Suprapubic skin (tissue), 3 donors: ENCODE measurements at regions not wholly inside any gene's neighbourhood (a gene's known extent, or its start where the extent isn't known, plus 50 kb on each side); places are given as distances from the start of the nearest gene placed in this dataset.

Experiments
- EP300 ChIP-seq: sonication (generic); formaldehyde crosslinking; IDR thresholded peaks from one replicate; pipeline ENCODE4 v1.6.1; 2017; ENCODE audit warnings: antibody characterized with exemption
- POLR2A ChIP-seq, 2 donors: fragments of 450-650 bp; IDR thresholded peaks; one replicate each; pipeline ENCODE4 v1.6.1; 2017; ENCODE audit warnings: antibody characterized with exemption in 2 of 2, mild to moderate bottlenecking in 2 of 2, moderate library complexity in 2 of 2
- TF ChIP-seq, protein P1 (sequence below), 2 donors: fragments of 200-600 bp in 1 of 2; fragments of 450-650 bp in 1 of 2; sonication (generic) in 1 of 2; IDR thresholded peaks; one replicate each; pipeline ENCODE4 v1.5.1; 2016 to 2019; ENCODE audit warnings: antibody characterized with exemption in 2 of 2, mild to moderate bottlenecking in 1 of 2, moderate library complexity in 1 of 2

DNA sequence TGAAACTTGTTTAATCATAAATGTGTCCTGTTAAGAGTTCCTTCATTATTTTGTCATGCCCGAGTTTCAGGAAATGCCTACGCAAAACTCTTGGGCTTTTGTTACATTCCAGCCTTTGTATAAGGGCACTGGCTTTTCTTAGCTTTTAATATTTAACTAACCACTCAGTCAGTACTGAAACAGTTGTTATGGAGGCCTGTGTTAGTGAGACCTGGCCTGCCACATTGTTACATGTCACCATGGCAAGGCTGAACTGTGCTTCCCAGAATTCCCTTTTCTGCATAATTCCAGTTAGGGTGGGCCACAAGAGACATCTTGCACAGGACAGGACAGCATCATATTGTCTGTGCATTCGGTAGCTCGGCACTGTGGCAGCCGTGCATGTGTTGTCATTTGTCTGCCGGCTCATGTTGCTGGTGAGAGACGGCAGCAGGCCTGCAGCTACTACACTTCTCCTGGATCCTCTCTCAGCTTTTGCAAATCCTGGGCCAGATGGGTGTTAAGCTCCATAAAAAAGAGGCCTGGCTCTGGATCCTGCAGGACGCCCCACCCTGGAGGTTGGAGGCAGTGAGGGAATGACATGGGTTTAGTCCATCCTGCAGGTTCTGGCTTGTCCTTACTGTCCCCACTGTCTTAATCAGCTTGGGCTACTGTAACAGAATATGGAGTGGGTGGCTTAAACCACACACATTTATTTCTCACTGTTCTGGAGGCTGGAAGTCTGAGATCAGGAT is 128.8 kb upstream of the DTNBP1 start:
- TF ChIP-seq, protein P1, sequence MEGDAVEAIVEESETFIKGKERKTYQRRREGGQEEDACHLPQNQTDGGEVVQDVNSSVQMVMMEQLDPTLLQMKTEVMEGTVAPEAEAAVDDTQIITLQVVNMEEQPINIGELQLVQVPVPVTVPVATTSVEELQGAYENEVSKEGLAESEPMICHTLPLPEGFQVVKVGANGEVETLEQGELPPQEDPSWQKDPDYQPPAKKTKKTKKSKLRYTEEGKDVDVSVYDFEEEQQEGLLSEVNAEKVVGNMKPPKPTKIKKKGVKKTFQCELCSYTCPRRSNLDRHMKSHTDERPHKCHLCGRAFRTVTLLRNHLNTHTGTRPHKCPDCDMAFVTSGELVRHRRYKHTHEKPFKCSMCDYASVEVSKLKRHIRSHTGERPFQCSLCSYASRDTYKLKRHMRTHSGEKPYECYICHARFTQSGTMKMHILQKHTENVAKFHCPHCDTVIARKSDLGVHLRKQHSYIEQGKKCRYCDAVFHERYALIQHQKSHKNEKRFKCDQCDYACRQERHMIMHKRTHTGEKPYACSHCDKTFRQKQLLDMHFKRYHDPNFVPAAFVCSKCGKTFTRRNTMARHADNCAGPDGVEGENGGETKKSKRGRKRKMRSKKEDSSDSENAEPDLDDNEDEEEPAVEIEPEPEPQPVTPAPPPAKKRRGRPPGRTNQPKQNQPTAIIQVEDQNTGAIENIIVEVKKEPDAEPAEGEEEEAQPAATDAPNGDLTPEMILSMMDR (IDR thresholded peaks at IDR 0.05): no peak
- TF ChIP-seq POLR2A (IDR thresholded peaks at IDR 0.05) (no peak), EP300 (no peak)
